NCI-H2227 (cell line): ENCODE measurements at regions not wholly inside any gene's neighbourhood (a gene's known extent, or its start where the extent isn't known, plus 50 kb on each side); places are given as distances from the start of the nearest gene placed in this dataset.

Experiments
- DNase-seq: peaks from one replicate; lab custom pipeline; 2025; ENCODE audit not compliant: unreplicated experiment; lab: John Stamatoyannopoulos, UW

GRCh38 chr10:29105516-29106215, 183.2 kb upstream of the LYZL1 start:
- no peak for DNase-seq

- no peak for DNase-seq
These were observed 182.6 kb upstream of the LYZL1 start for GRCh38 chr10:29106287-29106686.

- DNase-seq: no peak
These were observed 180.9 kb upstream of the LYZL1 start for GRCh38 chr10:29107866-29108498.

GRCh38 chr10:29109707-29110571, 178.9 kb upstream of the LYZL1 start:
- DNase-seq: no peak

- DNase-seq: no peak
These were observed 175.8 kb upstream of the LYZL1 start for GRCh38 chr10:29112827-29113615.

- DNase-seq: no peak
These were observed 175.3 kb upstream of the LYZL1 start for GRCh38 chr10:29113616-29113945.

- DNase-seq: no peak
These were observed 174.7 kb upstream of the LYZL1 start for GRCh38 chr10:29114141-29114540.

GRCh38 chr10:29117781-29118180, 171.1 kb upstream of the LYZL1 start:
- DNase-seq: no peak

- peak; percentile 4 for DNase-seq
These were observed 169.5 kb upstream of the LYZL1 start for GRCh38 chr10:29119374-29119773.

GRCh38 chr10:29120216-29120615, 168.7 kb upstream of the LYZL1 start:
- no peak for DNase-seq

- no peak for DNase-seq
These were observed 164.0 kb upstream of the LYZL1 start for GRCh38 chr10:29124864-29125263.

- DNase-seq: no peak
These were observed 161.7 kb upstream of the LYZL1 start for GRCh38 chr10:29127037-29127700.

GRCh38 chr10:29127731-29128130, 161.1 kb upstream of the LYZL1 start:
- no peak for DNase-seq

GRCh38 chr10:29130190-29130673, 158.6 kb upstream of the LYZL1 start:
- no peak for DNase-seq

GRCh38 chr10:29131952-29132547, 156.8 kb upstream of the LYZL1 start:
- DNase-seq: no peak

- no peak for DNase-seq
These were observed 156.2 kb upstream of the LYZL1 start for GRCh38 chr10:29132551-29133111.

- no peak for DNase-seq
These were observed 153.5 kb upstream of the LYZL1 start for GRCh38 chr10:29135337-29135736.

GRCh38 chr10:29136411-29136810, 152.5 kb upstream of the LYZL1 start:
- no peak for DNase-seq

GRCh38 chr10:29140151-29140550, 148.7 kb upstream of the LYZL1 start:
- DNase-seq: no peak

- no peak for DNase-seq
These were observed 147.9 kb upstream of the LYZL1 start for GRCh38 chr10:29140991-29141390.
